Heart left ventricle (tissue), 16 donors: ENCODE measurements at regions not wholly inside any gene's neighbourhood (a gene's known extent, or its start where the extent isn't known, plus 50 kb on each side); places are given as distances from the start of the nearest gene placed in this dataset.

Experiments
- ATAC-seq, 4 donors: fragments of 200-7000 bp; cut with Tn5 transposase; one replicate each; pipeline ENCODE4 v1.9.1; 2020 to 2022; ENCODE audit warnings: moderate library complexity in 4 of 4, mild to moderate bottlenecking in 3 of 4, moderate number of reproducible peaks in 1 of 4
- DNase-seq, 5 donors: peaks; one replicate each; pipeline ENCODE4 v3.0.0-alpha.2; 2020
- H3K27ac ChIP-seq, 12 donors: fragments of 200-600 bp; sonication (generic) in 4 of 12; one replicate each; pipeline versions ENCODE4 v1.5.0 to v1.8.0; 2016 to 2022; ENCODE audit warnings: mild to moderate bottlenecking in 2 of 12
- H3K27me3 ChIP-seq, 9 donors: fragments of 200-600 bp; sonication (generic) in 2 of 9; one replicate each; pipeline versions ENCODE4 v1.5.1 to v1.8.0; 2016 to 2022; ENCODE audit warnings: mild to moderate bottlenecking in 3 of 9
- H3K36me3 ChIP-seq, 9 donors: fragments of 200-600 bp; sonication (generic) in 2 of 9; one replicate each; pipeline versions ENCODE4 v1.5.0 to v1.8.0; 2018 to 2022; ENCODE audit warnings: mild to moderate bottlenecking in 2 of 9
- H3K4me1 ChIP-seq, 12 donors: fragments of 200-600 bp; sonication (generic) in 4 of 12; one replicate each; pipeline versions ENCODE4 v1.5.0 to v1.8.0; 2016 to 2022; ENCODE audit warnings: mild to moderate bottlenecking in 3 of 12
- H3K4me3 ChIP-seq, 12 donors: fragments of 200-600 bp; sonication (generic) in 4 of 12; one replicate each; pipeline versions ENCODE4 v1.5.0 to v1.8.0; 2017 to 2022; ENCODE audit warnings: mild to moderate bottlenecking in 9 of 12, moderate library complexity in 4 of 12
- H3K9me3 ChIP-seq, 12 donors: fragments of 200-600 bp; sonication (generic) in 4 of 12; one replicate each; pipeline versions ENCODE4 v1.5.0 to v1.8.0; 2016 to 2022; ENCODE audit warnings: mild to moderate bottlenecking in 1 of 12
- CTCF ChIP-seq, 12 donors: fragments of 200-600 bp; sonication (generic) in 4 of 12; IDR thresholded peaks; one replicate each; pipeline versions ENCODE4 v1.5.0 to v1.8.0; 2018 to 2022; ENCODE audit warnings: antibody characterized with exemption in 12 of 12, mild to moderate bottlenecking in 5 of 12
- POLR2A ChIP-seq, 2 donors: fragments of 450-650 bp; IDR thresholded peaks; one replicate each; pipeline ENCODE4 v1.6.1; 2017; ENCODE audit warnings: antibody characterized with exemption in 2 of 2, mild to moderate bottlenecking in 2 of 2, moderate library complexity in 2 of 2
- WGBS, 4 donors: extraction: QIAGEN DNeasy Blood & Tissue Kit in 2 of 4; methylation state at CpG; one replicate each; pipeline versions ENCODE4 v1.1.5 to v1.1.7; 2013 to 2018; 5-methylcytosine and 5-hydroxymethylcytosine counted together
- intact Hi-C, 10 donors: fragments of 100-400 bp; cut with DNase I; formaldehyde crosslinking; loops; one replicate each; pipeline versions ENCODE4 v1.11.1 to v1.14.2; 2022
- donor health status: ischemic (EF 13 %, LVEDD 7.1; RV severe dilation, severe dysfunction).
- donor health status: healthy with polysubstance abuse.
- donor health status: DM: no; HTN: yes; CAD: no.
- donor health status: DM: no; HTN: no; CAD: no.
- donor health status: ischemic (EF 25% LVEDD 6.9; RV normal size, moderate dysfunction).
- donor health status: ischemic (EF 25% LVEDD 5.7; RV mildly dilated, moderate dysfunction).
- donor health status: healthy.
- donor health status: DM: yes; HTN: yes; CAD: no.
- donor health status: ischemic (EF 35%, LVEDD 5.7; RV mildly dilated, moderate dysfunction).
- donor health status: nonischemic (EF 11% LVEDD 7.7; RV severe dilation, severe dysfunction).
- donor health status: DM: yes; HTN: yes; CAD: no.
- donor health status: PGD.
- donor health status: ischemic (EF 29% LVEDD 5.4; RV normal size, mild dysfunction).
- donor health status: nonischemic (EF 23%, LVEDD 6.1; RV moderate dilation, normal function).

DNA sequence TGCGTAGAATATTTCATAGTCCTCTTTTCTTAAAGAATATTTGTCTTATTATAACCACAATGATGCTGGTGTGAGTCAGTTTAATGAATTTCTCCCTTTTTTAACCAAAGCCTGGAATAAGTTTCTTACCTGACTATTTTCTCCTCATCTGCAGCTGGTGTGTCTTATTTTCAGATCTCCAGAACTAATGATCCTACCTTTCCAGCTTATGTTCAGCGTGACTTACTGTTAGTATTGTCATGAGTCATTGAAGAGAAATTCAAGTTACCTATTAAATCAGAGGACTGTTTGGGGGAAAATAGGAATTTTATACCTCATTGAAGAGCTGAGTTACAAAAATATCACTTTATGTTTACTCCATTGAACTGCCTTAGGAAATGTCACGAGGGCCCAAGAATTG is 482.1 kb downstream of the RWDD3 start:
- no peak overlapping the region for H3K4me3 ChIP-seq
- intact Hi-C loops, result no loop called here
- TF ChIP-seq POLR2A (IDR thresholded peaks at IDR 0.05) (no peak), CTCF (IDR thresholded peaks at IDR 0.05) (no peak)
- no peaks in the 10 kb centered on the region for H3K4me1 ChIP-seq
- 82 to 91% (median 88%) methylated on average over 3 of the region's 3 CpGs for WGBS, 4 donors
- DNase-seq (no peak), ATAC-seq (no peak)
- H3K36me3 ChIP-seq, result no peaks in the 10 kb centered on the region
- no peak overlapping the region for H3K27ac ChIP-seq
- H3K27me3 ChIP-seq, result peaks cover 0 to 3% (median 0%) of the 10 kb centered on the region in 9 donors
- no peaks in the 10 kb centered on the region for H3K9me3 ChIP-seq

DNA sequence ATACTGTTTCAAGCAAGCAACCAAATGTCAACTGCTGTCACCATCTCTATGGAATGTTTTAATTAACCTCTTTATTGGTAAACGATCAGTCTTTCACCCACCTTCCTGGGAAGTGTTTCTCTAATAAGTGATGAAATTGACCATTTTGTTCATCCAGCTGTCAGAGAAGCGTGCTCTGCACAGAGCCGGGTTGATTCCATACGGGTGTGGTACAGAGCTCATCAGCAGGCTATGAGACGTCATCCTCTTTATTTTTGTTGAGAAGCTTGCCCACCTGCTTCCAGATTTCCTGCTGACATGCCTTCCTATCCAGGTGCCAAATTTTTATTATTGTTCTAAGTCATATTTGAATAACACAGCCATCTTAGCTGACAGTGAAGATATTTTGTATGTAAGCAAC is 482.5 kb downstream of the RWDD3 start:
- ATAC-seq (no peak), DNase-seq (no peak)
- no peak for TF ChIP-seq POLR2A (IDR thresholded peaks at IDR 0.05)
- TF ChIP-seq CTCF (IDR thresholded peaks at IDR 0.05), result no peak
- Histone ChIP-seq H3K4me1 (no peaks in the 10 kb centered on the region), H3K27ac (no peak overlapping the region), H3K36me3 (no peaks in the 10 kb centered on the region), H3K4me3 (no peak overlapping the region), H3K9me3 (no peaks in the 10 kb centered on the region), H3K27me3 (peaks cover 0 to 3% (median 0%) of the 10 kb centered on the region in 9 donors)
- 71 to 85% (median 79%) methylated on average over 5 of the region's 5 CpGs for WGBS, 4 donors
- intact Hi-C loops, result no loop called here

- Histone ChIP-seq H3K36me3 (no peaks in the 10 kb centered on the region), H3K4me3 (no peak overlapping the region), H3K27ac (no peak overlapping the region), H3K4me1 (no peaks in the 10 kb centered on the region), H3K27me3 (no peaks in the 10 kb centered on the region), H3K9me3 (no peaks in the 10 kb centered on the region)
- intact Hi-C loops, result no loop called here
- 83 to 94% (median 92%) methylated on average over 1 of the region's 1 CpG for WGBS, 4 donors
- ATAC-seq, result no peak
- TF ChIP-seq CTCF (IDR thresholded peaks at IDR 0.05), result no peak
- no peak for TF ChIP-seq POLR2A (IDR thresholded peaks at IDR 0.05)
- no peak for DNase-seq
These were observed 489.3 kb downstream of the RWDD3 start for GRCh38 chr1:95723346-95723745.

DNA sequence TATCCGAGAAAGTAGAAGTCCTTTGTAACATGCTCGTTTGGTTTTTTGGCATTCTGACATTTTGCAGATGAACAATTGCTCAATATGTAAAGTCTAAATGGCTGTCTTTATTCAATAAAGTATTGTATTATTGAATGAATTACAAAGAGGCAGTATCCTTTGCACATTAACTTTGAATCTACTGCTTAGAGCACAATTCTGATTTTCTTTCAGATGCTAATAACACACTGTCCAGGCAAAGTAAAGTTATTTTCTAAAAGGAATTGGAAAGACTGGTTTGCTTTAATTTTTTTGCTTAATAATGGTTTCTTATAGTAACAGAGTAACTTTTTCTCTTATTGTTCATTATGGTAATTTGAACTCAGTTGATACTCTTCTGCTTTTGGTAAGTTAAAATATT is 494.8 kb downstream of the RWDD3 start:
- TF ChIP-seq CTCF (IDR thresholded peaks at IDR 0.05) (no peak), POLR2A (IDR thresholded peaks at IDR 0.05) (no peak)

More for the DNA sequence above, 494.8 kb downstream of the RWDD3 start:
- Histone ChIP-seq H3K4me1 (no peaks in the 10 kb centered on the region), H3K9me3 (no peaks in the 10 kb centered on the region), H3K27ac (no peak overlapping the region), H3K27me3 (no peaks in the 10 kb centered on the region), H3K36me3 (no peaks in the 10 kb centered on the region), H3K4me3 (no peak overlapping the region)
- 78 to 87% (median 81%) methylated on average over 2 of the region's 2 CpGs for WGBS, 4 donors
- intact Hi-C loops, result no loop called here
- DNase-seq (no peak), ATAC-seq (no peak)
